NCI-H1436 (cell line): ENCODE measurements at regions not wholly inside any gene's neighbourhood (a gene's known extent, or its start where the extent isn't known, plus 50 kb on each side); places are given as distances from the start of the nearest gene placed in this dataset.

Experiments used
- DNase-seq: peaks from one replicate; lab custom pipeline; 2025; lab: John Stamatoyannopoulos, UW

DNA sequence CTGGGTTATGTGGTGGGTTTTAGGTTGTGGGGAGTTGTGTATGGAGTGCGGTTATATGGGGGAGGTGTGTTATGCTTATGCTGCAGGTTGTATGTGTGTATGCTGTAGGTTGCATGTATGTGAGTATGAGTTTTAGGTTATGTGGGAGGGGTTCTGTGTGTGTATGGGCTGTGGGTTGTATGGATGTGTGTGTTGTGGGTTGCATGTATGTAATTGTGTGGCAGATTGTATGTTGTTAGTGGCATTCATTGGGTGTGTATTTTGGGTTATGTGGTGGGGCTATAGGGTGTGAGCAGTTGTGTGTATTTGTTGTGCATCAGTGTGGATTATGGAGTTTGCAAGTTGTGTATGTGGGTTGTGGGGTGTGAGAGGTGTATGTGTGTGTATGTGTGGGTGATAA, 277.4 kb downstream of the NPIPA8 start:
- DNase-seq: no peak

DNA sequence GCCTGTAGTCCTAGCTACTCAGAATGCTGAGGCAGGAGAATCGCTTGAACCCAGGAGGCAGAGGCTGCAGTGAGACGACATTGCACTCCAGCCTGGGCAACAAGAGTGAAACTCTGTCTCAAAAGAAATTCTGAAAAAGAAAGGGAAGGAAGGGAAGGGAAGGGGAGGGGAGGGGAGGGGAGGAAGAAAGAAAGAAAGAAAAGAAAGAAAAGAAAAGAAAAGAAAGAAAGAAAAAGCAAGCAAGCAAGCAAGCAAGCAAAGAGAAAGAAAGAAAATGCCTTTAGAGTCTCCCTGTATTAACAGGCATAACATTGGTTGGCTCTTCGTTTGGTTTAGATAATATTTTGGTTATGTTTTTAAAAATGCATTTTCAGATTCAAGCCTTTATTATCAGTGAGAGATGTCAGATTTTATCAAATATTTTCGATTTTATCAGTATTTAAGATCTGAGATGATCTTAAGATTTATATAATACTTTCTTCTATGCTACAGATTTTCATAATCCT, 281.1 kb downstream of the NPIPA8 start:
- DNase-seq: no peak

DNA sequence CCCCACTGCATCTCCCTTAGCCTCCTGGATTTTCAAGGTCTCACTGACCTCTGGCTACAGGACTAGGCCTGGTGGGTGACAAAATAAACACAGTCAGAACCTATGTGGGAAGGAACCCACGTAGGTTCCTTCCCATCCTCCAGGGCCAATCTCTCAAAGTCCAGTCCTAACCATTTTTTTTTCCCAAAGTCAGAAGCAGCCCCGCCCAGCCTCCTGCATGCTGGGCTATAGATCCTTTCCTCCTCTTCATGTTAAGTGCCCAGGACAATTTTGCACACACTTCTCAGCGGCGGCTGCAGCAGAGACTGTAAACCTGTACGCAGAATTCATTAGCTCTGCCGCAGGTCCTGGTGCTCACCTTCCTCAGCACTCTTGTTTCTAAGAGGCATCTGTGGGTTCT, 285.8 kb downstream of the NPIPA8 start:
- DNase-seq: no peak

DNA sequence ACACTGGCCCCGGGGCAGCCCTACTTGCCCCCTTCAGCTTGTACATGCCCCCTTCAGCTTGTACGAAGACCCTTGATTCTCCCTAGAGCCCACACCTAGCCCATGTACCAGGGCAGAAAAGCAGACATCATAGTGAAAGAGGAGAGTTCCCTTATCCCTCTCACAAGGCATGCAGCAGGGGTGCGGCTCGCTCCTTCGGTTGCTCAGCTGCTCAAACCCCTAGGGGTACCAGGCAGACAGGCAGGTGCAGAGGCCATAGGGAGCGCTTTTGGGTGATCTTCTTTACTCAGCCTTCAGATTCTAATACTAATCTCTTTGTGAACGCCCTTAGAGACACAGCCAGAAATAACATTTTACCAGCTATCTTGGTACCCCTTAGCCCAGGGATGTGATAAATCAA, 286.3 kb downstream of the NPIPA8 start:
- DNase-seq: peak; percentile 68

DNA sequence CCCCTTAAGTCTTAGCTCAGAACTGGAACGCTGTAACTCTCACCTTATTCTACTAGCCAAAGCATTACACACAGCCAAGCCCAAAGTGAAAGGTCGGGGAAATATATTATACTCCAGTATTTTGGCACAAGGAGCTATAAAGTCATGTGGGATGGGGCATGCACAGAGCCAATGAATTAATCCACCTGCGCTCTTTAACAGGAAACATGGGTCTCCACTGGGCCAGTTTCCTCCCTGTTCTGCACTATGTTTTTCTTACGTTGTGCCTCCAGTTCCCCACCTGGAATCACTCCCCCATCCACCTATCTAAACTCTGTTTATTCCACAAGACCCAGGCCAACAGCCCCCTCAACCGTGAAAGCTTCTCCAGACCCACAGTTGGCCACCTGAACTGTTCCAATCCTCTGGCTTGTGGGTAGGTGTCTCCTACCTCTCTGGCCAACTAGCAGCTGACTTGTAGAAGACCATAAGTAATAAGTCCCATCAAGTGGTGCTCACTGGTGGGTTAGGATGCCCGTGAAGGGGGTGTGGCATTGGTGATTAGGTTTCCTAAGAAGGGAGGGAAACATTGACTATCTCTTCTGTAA, 286.9 kb downstream of the NPIPA8 start:
- no peak for DNase-seq

DNA sequence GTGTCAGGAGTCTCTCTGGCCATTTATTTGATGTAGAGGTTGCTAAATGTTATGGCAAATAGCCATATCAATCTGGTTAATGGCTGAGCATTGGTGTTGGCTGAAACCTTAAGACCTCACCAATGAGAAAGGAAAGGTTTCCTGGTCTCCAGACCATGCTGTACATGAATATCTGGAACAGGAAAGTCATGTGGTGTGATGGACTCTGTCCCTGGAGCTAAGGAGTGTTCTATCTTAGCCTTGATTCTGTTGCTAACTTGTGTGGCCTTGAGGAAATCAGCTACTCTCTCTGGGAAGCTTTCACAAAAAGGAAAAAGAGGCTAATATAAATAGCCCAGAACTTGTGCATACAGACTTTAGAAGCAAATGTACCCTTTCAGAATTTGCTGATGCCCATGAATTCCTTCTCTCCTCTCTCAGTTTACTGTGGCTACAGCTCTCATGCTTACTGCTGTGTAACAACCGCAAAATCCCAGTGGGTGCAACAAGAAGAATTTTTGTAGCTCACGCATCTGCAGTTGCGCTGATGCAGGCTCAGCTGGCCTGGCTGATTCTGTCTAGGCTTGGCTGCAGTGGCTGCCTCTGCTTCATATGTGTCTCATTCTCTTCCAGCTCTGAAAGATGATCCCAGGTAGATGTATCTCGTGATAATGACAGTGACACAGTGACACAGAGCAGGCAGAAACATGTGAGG, 287.5 kb downstream of the NPIPA8 start:
- DNase-seq: no peak

DNA sequence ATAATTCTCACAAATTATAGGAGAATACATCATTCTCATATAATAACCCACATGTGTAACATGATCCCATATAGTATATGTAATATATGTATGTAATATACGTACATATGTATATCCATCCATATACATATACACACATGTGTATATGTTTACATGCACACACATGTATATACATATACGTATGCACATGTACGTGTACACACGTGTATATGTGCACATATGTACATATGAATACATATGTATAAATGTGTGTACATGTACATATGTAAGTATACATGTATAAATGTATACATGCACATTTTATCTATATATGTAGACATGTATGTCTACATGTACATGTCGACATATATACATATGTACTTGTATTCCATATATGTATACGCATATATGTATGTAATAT, 288.8 kb downstream of the NPIPA8 start:
- DNase-seq: no peak

DNA sequence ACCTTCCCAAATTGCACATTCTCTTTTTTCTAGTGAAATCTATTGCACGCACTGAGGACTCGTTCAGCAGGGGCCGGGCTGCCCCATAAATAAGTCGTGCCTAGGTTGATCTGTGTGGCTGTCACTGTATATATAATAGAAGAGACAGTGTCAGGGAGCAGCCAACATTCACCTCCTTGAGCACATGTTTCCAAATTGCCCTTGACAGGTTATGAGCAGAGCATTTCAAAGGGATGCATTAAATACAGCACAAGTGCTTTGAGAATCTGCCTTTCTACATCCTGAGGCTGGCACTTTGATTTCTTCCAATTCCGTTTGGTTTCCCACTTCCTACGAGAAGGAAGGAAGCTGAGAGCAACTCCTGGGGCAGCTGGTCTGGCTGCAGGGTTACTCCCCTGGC, 291.2 kb downstream of the NPIPA8 start:
- DNase-seq: no peak

DNA sequence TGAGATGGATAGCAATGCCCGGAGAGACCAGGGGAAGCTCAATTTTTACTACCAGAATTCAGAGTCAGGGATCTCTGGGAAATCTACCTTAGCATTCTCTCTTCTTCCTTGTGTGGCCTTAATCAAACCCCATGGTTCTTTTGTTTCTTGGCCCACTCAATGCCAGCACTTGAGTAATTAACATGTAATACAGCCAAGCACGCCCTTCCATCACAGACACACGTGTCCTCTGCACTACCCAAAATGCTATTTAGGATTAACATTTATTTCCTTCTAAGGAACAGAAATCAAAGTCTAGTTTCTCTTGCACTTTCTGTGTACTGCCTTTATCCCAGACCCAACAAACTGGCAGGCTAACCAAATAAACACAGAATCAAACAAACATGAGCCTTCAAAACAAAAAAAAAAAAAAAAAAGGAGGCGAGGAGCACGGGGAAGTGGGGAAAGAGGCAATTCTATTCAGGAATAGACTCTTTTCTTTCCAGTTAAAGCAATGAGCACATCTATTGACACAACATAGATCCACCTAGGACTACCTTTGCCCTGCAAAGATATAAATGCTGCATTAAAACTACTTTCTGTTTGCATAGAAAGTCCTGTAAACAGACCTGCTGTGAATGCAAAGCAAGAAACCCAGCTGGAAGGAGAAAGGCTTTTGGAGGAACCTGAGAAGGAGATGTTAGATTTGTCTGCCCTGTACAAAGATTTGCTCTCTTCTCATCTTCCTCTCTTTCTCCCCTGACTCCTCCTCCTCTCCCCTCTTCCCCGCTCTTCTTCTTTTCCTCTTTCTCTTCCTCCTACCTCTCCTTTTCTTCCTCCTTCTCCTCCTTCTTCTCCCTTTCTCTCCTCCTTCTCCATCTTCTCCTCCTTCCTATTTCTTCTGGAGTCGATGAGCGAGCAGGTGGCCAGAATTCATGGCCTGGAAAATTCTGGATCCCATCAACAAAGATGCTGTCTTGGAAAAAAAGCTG, 294.4 kb downstream of the NPIPA8 start:
- DNase-seq: no peak

DNA sequence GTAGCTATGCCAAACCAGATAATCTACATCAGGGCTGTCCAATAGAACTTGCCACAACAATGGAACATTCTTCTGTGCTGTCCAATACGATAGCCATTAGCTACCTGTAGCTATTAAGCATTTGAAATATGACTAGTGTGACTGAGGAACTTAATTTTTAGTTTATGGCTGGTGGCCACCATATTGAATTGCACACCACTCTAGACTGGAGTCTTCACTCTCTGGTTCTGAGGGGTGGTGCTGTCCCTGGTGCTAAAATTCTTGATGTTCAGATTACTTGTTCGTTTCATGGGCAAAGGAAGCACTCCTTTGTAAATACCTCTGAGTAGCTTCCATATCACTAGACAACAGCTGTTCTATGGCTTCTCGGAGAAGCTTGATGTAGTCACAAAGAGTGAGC, 296.6 kb downstream of the NPIPA8 start:
- DNase-seq: no peak

DNA sequence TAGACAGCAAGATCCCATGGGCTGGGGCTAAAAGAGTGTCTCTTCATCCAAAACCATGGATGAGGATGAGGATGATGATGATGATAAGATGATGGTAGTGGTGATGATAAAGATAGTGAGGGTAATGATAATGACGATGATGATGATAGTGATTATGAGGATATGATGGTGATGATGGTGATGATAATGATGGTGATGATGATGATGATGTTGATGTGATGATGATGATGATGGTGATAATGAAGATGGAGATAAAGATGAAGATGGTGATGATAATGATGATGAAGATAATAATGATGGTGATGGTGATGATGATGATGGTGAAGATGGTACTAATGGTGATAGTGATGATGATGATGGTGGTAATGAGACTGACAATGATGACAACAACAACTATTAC, 299.5 kb downstream of the NPIPA8 start:
- no peak for DNase-seq

DNA sequence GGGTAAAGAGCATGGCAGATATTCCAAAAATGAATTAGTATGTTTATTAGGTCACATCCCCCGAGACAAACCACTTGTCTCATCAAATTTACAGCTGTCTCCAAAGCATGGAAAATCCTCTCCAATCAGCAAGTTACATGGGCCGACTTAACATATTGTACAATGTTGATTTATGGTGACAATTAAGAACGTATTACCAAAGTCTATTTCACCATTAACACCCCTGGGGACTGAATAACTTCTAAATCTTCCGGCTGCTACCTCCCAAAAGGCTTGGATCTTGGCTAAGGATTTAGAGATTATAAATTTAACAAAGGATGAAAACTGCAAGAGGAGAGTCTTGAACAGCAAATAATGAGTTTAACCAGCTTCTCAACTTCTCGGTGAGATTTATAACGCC, 311.9 kb downstream of the NPIPA8 start:
- no peak for DNase-seq

DNA sequence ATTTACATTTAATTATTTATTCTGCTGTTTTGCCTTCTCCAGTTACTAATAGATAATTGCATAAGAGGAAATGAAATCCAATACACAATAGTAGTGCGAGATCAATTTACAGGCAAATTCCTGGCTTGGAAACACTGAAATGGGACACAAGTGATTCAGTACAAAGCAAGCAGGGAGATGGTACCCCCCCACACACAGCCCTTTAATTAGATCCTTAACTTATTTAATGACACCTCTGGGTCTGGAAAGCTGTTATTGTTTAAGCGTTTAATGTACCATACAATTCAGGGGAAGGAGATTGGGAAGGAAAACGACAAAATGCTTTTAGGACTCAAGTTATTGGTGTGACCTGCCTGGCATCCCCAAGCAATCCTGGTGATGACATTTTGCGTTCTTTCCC, 318.2 kb downstream of the NPIPA8 start:
- DNase-seq: no peak

DNA sequence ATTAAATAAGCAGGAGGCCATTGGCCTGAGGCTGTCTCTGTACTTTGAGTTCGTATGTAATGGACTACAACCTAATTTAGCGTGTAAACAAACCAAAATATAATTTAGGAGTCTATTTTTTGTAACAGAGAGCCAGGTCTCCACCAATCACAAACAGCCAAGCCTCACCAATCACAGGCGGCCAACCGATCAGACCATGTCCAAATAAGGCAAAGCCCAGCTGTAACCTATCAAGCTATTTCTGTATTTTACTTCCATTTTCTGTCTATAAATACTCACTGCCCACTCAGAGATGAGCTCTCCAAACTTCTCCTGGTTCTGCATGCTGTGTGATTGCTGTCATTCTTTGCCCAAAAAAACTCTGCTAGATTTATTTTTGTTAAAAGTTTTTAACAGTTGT, 322.7 kb downstream of the NPIPA8 start:
- DNase-seq: no peak

DNA sequence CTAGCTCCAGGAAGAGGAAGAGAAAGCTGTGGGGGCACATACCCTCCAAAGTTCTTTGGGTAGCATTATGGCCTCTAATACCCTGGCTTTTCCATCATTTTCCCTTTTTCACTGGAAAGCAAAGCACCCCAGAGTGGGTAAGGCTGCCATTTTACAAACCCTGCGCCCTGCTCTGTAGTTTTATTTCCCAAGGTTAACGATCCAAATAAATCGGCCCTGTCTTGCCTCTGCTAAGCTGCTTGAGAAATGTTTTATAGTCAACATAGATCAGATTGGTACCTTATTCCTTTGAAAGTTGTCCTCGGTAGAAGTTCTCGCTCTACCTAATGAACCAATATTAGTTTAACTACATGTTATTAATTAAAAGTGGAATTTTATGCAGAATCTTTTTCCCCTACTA, 328.2 kb downstream of the NPIPA8 start:
- DNase-seq: no peak

DNA sequence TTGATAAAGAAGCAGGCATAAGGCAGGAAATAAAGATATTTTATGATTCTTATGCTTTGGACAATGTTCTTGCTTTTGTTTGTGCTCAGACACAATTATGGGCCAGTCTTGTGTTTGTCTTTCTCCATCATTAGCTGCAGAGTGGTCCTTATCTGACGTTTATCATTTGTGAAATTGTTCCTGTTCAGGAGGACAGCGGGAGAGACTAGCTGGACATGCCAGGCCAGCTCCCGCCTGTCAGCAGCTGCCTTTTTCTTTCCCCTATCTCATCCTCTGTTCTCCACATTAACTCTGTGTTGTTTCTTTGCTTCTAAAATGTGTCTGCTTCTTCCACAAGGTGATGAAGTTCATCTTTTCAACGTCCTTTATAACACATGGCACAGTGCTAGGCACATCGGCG, 333.5 kb downstream of the NPIPA8 start:
- DNase-seq: no peak

DNA sequence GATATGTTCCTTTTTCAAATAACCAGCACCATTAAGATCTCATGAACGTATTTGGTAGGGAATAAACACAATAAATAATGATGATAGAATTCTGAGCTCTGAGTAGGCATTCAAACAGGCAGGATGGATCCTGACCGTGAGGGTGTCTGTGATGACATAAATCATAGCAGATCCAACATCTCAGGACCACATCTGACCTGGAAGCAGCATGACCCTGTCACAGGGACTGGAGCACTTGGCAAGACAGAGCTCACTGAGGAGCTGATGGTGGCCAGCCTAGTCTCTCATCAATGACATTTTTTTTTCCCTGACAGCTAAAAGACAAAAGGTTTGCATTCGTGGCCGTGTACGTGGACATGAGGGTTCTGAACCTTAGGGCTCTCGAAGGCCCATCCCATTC, 337.5 kb downstream of the NPIPA8 start:
- DNase-seq: no peak

DNA sequence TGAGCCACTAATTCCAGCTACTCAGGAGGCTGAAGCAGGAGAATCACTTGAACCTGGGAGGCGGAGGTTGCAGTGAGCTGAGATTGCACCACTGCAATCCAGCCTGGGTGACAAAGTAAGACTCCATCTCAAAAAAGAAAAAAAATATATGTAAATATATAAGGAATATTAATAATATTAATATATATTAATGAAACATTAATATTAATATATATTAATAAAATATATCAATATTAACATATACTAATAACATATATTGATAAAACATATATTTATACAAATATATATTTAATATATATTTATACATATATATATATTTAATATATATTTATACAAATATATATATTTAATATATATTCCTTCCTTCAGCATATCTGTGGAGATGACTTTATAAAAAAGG, 338.0 kb downstream of the NPIPA8 start:
- DNase-seq: no peak

DNA sequence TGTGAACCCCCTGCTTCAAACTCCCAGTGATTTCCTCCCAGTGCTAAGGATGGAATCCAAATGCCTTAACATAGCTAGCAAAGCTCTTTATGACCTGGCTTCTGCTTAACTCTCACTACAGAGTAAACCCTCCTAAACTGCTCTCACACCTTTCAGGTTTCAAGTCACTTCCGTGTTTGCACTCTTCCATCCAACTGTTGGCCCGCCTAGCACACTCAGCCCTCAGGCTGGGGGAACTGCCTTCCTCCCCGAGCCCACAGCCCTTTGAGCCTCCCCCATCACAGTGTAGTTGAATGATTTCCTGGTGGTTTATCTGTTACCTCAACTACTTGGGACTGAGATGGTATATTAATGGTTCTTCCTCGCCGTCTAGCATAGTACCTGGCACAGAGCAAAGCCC, 342.5 kb downstream of the NPIPA8 start:
- no peak for DNase-seq

DNA sequence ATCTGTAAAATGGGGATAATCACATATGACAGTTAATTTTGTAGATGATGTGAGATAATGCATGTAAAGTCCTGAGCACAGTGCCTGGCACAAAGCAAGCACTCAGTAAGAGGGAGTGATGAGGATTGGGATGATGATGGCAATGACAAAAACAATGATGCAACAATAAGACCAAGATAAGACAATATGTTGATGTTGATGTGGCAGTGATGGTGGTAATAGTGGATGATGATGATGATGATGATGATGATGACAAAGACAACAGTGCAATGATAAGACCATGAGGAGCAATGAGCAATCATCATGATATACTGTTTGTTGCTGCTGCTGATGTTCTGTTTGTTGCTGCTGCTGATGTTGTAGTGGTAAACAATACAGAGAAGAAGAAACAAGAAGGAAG, 344.1 kb downstream of the NPIPA8 start:
- DNase-seq: no peak

DNA sequence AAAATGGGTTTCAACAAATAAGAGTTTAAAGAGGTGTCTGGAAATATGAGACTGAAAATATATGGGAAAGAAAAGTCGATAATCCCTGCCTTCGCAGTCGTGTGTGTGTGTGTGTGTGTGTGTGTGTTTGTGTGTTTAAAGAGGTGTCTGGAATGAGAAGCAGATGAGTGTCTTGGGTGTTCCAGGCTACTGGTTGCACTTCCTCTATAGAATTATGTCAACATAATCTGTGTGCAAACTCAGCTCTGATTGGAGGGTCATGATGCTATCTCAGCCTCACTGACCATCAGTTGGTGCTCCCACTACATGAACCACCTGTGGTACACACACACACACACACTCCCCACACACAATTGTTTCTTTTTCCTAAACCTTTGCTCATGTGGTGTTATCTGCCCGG, 347.3 kb downstream of the NPIPA8 start:
- DNase-seq: no peak

DNA sequence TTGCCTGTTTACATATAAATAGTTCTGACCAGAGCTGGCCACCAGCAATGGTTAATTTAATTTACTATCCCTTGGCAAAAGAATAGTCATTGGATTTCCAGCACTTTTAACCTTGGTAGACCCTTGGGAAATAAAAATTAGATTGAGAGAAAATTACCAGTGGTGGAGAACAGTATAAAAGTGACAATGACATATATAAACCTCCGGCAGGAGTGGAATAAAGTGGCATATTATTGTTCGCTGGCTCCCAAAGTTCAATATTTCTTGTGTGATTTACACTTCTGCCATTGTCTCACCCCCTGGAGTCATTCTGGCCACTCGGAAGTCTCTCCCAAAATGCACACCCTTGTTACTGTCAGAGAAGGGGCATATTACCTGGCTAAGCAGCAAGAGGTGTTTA, 347.7 kb downstream of the NPIPA8 start:
- DNase-seq: no peak

DNA sequence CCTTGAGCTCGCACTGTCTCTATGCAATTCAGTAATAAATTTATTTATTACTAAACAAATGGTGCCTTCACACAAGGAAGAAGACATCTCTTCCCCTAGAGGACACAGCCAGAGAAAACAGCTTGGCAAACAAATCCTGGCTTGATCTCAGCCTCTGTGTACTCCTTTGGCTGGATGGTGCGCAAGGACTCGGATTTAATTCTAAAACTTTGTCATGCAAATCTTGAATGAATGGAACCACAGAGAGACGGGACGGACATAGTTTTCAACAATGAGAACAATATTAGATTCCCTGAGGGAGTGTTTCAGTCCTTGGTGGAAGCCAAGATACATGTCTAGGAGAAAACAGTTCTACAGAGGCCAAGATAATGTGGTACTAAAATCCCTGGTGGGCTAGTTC, 349.5 kb downstream of the NPIPA8 start:
- DNase-seq: no peak
